ENCODE measurements at regions not wholly inside any gene's neighbourhood (a gene's known extent, or its start where the extent isn't known, plus 50 kb on each side); places are given as distances from the start of the nearest gene placed in this dataset.

DNA sequence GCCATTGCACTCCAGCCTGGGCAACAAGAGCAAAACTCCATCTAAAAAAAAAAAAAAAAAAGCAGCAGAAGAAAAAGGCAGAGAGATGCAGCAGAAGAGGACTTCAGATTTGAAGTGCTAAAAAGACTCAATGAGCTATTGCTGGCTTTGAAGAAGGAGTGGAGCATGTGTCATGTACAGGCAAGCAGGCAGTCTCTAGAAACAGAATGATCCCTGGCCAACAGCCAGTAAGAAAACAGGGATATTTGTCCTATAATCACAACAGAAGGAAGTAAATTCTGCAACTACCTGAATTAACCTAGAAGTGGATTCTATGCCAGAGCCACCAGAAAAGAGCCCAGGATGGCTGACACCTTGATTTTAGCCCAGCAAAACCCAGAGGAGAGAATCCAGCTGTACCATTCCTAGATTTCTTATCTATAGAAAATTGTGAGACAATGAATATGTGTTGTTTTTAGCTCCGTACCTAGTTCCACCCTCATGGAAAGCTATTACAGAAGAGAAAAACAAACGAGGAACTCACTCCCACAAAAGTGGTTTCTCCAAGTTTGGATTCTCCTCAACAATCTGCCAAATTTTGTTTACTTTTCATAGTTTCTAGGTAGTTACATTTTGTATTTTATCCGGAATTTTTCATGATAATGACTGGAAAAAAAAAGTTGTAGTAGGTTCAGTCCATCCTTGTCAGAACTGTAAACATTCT, 198.2 kb upstream of the GNAI1 start:
- TF ChIP-seq, protein P1, sequence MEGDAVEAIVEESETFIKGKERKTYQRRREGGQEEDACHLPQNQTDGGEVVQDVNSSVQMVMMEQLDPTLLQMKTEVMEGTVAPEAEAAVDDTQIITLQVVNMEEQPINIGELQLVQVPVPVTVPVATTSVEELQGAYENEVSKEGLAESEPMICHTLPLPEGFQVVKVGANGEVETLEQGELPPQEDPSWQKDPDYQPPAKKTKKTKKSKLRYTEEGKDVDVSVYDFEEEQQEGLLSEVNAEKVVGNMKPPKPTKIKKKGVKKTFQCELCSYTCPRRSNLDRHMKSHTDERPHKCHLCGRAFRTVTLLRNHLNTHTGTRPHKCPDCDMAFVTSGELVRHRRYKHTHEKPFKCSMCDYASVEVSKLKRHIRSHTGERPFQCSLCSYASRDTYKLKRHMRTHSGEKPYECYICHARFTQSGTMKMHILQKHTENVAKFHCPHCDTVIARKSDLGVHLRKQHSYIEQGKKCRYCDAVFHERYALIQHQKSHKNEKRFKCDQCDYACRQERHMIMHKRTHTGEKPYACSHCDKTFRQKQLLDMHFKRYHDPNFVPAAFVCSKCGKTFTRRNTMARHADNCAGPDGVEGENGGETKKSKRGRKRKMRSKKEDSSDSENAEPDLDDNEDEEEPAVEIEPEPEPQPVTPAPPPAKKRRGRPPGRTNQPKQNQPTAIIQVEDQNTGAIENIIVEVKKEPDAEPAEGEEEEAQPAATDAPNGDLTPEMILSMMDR (IDR thresholded peaks at IDR 0.05; ENCODE audit: low read length) = no peak
- no peak for TF ChIP-seq EZH2 (optimal IDR thresholded peaks at IDR 0.05; ENCODE audit: low read depth, low read length)
